GM21619 (cell line): ENCODE measurements at regions not wholly inside any gene's neighbourhood (a gene's known extent, or its start where the extent isn't known, plus 50 kb on each side); places are given as distances from the start of the nearest gene placed in this dataset.
"Not testable (repeated sequence)": the region's sequence is repeated elsewhere in the genome, so short reads cannot be mapped to it uniquely, and the experiment has no call there.

Experiments
- ATAC-seq: cut with Tn5 transposase; IDR thresholded peaks from one replicate; pipeline ENCODE4 v1.9.1; 2021; ENCODE audit not compliant: unreplicated experiment

DNA sequence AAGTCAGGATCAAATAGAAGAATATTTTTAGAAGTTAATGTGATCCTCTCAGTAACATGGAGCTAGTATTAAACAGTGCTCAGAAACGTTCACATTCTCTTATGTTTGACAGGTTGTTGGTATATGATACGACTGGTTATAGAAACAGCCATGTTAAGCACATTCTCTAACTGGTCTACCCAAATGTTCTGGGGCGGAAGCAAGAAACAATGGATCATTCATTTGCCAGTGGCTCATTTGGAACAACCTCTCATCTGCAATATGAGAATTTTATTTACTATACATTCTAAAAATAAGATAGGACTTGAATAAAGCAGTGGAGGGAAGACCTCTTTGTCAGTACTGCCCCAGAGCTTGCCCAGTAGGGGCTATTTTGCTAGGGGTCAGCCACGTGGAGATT is 167.1 kb upstream of the FAM98A start:
- no peak for ATAC-seq

DNA sequence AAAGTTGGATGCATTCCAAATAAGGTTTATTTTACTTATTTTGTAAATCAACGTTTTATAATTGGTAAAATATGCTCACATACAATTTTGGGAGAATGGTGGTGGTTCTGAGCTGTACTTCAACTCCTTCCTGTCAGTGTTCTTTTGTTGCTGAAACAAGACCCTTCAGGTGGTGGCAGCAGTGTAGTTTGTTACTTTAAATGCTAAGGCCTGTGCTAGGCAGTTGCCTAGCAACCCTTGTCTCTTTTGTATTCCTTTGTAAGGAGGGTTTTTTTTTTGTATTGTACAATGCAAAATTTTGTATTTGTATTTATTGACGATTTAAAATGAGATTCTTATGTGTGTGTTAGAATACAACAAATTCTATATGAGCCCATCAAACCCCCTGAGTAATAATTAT is 166.0 kb upstream of the FAM98A start:
- ATAC-seq, result no peak

DNA sequence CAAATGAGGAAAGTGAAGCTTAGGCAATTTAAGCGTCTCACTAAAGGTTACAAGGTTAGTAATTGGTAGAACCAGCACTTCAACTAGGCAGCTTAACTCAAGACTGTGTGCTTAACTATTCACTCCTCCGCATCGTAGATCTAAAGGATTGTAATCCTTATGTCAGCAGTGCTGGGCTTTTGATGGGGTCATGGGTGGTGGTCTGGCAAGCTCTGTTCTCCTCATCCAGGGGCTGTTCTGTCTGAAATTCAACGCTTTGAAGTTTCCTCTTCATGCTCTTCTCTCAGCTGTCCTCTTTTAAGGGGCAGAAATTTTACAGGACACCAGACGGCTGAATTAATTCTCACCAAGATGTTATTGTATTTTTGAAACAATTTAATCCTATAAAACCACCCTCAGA is 165.5 kb upstream of the FAM98A start:
- ATAC-seq, result no peak

DNA sequence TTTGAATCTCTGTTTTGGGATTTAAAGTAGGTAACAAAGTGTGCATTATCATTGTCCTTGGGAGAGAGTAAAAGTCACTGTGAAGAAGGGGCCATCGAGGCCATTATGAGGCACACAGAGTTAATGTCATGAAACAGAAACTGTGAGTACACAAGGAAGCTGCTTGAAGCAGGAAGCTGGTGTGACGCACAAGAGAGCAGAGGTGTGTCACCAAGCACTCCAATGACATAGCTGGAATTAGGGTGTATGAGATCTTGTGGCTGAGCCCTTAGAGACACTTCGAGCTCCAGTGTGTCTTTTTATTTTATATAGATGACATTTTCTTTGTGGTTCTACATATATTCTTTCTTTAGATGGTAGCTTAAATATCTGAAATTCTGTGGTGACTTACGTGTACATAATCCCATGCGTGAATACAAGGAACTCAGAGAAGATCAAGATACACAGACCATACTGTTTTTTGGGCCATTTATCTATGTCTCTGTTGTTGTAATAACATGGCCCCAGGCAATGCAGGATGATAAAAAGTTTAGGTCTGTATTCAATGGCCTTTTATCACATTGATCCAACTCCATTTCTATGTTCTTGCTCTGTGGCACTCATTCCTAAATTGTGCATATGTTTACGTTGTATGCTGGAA is 164.7 kb upstream of the FAM98A start:
- ATAC-seq, result no peak

DNA sequence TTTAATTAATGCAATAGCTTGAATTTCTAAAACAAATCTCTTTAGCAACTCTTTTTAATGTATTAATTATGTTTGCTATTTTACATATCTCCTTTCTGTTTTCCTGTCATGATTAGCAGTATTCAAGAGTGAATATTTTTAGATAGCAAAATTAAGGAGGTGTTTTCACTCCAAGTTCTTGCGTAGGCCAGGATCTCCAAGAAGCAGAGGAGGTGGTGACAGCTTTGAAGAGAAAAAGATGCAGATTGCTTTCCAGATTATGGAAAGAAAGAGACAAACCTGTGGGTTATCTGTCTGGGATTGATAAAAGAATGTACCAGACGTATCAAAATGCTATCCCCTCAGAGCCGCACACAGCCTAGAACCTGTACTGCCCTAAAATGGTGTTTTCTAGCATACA is 163.5 kb upstream of the FAM98A start:
- ATAC-seq, result no peak

DNA sequence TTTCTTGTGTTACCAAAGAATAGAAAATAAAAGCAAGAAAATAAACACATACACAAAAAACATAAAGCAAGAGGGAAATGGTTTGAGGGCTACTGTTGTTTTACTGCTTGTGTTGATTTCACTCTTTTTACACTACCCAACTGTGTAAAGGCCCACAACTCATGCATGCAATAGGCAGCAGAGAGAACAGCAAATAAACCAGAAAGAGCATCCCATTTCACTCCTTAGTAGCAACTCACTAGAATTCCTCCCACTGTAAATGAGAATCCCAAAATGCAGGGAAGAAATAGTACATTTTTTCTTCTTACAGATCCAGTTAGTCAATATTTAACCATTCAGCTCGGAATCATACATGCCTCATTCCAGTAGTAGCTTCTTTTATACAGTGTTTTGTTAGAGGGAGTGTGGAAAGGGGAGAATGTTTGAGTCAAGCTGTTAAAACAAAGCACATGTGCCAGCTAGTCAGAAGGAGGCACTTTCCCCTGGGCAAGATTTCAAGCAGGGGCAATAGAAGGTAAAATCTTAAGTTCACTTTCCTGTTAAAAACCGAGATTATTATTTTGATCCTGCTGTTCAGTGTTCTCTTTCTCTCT is 147.2 kb upstream of the FAM98A start:
- no peak for ATAC-seq

DNA sequence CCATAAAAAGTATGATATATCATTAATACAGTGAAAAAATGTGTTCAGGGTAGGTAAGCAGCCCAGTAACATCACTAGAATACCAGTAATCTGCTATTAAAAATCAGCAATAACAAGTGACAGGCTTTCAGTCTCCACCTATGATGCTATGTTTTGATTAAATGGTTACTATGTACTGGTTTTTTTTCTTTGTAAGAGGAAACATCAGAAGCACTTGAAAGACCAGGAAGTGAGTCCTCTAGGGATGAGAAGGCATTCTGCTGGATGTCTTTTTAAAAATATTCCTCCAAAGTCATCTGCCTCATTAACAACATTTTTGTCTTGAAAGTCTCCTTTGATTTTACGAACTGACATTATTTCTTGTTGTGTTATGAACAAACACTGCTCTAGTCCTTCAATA is 136.0 kb upstream of the FAM98A start:
- ATAC-seq, result no peak

DNA sequence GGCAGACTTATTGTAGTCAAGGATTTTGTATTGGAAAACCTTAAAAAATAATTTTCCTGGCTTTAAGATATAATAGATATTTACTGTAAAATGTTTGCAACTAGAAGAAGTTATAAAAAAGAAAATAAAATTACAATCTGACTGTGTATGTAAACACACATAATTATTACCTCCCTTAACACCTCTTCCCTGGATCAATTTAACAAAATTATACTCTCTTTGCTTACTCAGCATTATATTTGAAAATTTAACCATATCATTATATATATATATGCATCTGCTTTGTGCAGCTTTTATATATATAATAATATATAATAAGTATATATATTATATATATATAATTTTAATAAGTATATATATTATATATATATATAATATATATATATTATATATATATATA is 131.7 kb upstream of the FAM98A start:
- ATAC-seq, result no peak

DNA sequence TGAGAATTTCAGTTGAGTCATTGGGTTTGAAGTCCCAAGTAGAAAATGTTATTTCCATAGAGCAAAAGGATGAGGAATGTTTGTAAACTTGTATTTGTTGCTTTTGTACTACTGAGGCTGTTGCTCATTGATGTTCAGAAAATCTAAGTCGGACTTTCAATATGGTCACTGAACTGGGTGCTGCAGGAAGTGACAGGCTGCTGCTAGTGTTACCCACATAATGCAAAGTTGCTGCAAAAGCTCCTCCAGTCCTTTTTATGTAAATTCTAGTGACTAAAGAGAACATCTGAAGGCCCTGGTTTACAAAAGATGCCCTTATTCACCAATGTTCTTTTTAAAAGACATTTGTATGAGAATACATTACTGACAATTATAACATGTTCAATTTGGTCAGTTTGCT is 131.1 kb upstream of the FAM98A start:
- peak; percentile 66 for ATAC-seq

DNA sequence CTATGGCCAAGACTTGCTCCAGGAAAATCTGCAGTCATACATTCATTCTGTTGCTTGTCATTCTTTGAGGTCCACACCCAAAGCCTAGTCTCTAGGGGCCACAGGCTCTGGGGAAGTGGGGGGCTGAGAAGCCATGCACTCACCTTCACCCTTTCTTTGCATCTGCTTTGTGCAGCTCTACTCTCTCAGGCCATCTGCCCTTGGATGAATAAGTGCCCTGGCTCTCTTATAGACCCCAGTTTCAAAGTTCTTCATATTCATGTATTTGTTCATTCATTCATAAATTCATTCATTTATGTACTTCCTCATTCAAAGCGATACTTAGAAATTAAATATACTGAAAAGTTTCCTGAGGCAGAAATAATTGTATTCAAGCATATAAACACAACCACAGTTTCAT is 130.3 kb upstream of the FAM98A start:
- no peak for ATAC-seq

DNA sequence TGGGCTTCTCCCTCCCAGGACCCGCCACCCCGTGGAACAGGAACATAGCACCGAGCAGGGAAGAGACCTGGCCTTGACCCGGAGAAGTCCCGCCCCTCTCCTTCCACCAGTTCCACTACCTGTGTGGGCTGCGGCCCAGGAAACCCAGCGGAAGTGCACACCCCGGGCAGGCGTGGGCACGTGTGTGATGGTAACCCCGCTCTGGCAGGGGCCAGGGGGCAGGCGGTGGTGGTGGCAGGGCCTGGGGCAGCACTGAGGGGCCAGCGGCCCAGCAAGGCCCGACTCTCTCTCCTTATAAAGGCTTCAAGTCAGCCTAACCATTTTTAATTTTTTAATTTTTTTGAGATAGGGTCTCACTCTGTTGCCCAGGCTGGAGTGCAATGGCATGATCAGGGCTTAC is 129.0 kb upstream of the FAM98A start:
- no peak for ATAC-seq

DNA sequence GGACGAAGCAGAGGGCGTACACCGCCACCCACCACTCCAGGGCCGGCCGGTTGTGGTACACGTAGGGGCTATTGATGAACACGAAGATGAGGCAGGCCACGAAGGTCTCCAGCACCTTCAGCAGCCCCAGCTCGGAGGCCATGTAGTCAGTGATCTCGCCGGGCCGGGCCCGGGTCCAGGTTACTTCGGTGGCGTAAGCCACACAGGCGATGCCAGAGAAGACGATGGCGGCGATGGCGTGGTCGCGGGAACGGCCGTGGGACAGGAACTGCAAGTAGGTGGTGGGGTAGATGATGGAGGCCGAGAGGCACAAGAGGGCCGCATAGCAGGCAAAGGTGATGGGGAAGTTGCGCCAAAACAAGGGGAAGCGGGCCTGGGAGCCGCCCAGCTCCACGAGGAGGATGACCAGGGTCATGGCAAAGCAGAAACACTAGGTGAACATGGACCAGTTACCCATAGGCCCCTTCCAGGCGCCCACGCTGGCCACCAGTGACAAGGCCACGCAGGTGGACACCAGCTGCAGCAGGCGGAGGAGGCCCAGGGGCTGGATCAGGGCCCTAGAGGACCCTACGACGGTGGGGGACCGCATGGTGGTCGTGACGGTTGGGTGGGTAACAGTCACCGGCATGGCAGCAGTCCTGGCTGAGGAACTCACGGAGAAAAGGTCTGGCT is 128.4 kb upstream of the FAM98A start:
- no peak for ATAC-seq

DNA sequence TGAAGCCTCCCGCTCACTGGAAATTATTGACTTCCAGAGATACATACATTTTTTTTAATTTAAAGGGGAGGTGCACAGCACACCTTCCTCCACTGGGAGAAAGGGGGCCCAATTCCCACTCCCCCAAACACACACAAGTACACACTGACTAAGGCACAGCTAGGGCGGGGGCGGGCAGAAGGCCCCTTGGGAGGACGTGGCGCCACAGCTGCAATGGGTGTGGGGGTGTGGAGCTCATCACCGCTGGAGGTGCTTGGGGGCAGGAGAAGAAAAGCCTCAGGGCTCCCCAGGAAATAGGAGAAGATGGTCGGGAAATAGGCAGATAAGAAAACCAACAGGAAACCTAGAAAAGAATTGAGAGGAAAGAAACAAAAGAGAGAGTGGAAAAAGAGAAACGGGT is 127.3 kb upstream of the FAM98A start:
- no peak for ATAC-seq

DNA sequence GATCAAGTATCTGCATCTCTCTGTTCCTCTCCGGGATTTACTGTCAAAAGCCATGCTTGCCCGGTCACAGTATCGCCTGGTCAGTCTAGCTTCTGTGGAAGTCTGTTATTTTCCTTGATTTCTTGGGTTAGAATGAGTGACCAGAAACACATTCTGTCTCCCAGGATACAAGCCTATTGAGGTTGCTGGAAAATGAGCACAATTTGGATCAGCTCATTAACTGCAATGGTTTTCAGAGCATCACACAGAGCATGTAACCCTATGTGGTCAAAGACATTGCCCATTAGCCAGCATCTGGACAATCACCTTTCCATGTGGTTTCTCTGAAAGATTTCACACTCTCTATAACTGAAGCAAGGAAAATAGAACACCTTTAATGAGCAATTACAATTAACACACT is 124.2 kb upstream of the FAM98A start:
- no peak for ATAC-seq

DNA sequence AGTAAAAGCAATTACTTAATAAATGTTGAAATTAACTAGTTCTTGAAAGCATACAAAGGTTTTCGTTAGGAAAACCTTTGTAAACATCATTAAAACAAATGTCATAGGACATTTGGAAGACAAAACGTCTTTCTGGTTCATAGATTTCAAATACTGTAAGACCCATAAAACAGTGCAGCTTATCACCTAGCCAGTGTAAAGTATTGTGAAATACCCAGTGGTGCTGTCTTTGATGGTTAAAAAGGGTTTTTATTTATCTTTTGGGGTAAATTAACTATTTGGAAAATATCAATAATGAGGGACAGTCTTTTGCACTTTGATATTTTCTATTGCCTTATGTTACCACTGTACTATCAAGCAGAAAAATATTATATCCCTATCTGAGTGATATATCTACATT is 120.0 kb upstream of the FAM98A start:
- ATAC-seq, result no peak

DNA sequence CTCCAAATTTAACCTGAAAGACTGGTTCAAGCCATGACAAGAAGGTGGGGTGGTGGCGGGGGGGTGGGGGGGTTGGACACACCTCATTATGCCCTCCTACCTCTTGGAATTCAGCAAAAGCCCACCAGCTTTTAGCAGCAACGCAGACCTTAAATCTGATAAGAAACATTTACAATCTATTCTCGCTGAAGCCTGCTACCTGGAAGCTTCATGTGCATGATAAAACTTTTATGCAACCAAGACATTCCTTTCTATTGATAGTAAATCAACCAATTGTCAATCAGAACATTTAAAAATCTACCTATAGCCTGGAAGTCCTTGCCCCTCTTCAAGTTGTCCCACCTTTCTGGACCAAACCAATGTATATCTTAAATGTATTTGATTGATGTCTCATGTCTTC is 113.6 kb upstream of the FAM98A start:
- ATAC-seq, result no peak

DNA sequence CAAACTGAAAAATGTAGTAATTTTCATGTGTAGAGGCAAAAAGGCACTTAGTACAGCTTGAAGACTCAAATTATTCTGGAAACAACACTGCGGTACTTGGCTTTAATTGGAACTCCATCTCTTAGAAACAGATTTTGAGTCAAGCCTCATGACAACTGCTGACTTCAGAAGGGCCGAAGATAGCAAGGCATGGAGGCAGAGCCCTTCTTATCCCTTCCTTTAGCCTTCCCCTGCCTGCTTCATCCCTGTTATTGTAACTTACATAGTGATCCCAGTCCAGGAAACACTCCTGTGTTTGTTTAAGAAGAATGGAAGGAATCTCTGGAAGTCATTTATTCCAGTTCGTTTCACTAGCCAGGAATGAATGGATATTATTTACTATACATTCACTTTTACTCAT is 110.9 kb upstream of the FAM98A start:
- ATAC-seq, result no peak

DNA sequence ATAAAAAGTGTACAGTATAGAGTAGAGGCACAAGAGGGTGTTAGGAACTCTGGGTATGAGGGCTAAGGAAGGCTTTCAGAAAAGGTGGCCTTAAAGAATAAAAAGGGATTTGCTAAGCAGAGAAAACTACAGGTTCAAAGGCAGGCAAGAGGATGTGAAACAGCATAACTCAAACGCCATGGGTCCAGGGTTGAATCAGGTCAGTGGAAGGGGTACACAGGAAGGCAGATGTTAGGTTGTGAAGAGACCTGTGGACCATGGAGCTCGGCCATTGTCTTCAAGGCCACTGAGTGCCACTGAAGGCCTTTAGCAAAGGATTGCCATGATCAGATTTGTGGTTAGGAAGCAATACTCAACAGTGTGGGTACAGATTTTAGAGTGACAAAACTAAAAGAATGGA is 108.2 kb upstream of the FAM98A start:
- ATAC-seq, result no peak

DNA sequence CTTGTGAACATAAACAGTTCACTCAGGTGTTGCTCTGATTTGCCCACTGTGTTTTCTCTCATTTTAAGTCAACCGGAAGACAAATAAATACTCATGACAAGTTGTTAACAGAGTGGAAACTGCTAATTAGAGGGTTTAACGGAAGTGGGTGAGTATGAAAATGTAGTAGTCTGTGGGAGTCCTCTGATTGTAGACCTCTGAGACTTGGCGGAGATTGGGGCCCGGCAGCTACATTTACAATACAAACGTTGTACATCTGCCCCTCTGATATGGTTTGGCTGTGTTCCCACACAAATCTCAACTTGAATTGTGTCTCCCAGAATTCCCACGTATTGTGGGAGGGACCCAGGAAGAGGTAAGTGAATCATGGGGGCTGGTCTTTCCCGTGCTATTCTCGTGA is 107.3 kb upstream of the FAM98A start:
- ATAC-seq, result no peak

DNA sequence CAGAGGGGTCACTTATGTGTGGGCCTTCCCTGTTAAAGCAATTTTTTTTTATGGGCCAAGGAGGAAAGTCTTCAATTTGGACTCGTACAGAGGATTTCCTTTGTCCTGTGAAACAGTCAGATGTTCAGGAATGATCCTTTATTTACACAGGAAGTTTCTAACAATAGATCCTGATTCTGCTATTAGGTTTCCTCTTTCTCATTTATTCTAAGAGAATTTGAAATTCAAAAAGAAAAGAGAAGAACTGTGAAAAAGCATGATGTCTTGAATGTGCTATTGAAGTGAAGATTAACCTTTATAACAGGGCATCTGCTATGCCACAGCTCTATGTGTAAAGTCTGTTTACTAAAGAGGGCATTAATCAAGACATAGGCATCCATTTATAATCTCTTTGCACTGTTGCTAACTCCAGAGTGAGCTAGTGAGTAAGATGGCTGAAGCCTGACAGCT is 105.3 kb upstream of the FAM98A start:
- ATAC-seq, result no peak

DNA sequence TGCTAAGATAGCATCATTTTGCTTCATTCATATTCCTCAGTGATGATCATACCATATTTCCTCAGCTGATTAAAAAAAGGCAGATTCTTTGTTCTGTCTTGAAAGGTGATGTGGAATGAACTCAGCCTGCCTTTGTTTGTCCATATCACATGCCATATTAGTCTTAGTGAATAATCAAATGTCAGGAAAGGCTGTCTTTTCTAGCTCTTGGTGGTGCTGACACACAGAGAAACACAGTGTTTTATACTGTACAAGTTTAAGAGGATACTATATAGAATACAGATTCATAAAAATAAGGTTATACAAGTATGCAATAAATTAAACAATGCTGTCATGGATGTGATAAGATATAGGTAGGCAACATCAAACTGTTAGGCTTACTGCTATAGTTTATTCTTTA is 97.1 kb upstream of the FAM98A start:
- ATAC-seq, result no peak

DNA sequence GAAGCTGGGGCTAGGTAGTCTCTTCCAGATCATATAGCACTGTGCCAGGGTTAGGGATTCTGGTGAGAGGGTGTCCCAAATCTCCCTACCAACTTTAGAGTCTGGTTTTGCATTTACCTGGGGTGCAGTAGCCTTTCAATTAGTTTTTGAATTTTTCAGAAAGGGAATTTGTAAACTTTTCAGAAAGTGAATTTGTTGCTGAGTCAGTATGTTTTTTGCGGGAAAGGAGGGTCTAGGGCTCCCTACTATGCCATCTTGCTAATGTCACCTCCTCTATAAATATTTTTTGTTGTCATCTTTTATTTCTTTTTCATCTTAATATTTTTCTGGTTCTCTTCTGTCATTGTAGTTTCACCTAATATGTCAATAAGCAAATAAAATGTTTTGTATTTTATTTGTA is 95.8 kb upstream of the FAM98A start:
- no peak for ATAC-seq

DNA sequence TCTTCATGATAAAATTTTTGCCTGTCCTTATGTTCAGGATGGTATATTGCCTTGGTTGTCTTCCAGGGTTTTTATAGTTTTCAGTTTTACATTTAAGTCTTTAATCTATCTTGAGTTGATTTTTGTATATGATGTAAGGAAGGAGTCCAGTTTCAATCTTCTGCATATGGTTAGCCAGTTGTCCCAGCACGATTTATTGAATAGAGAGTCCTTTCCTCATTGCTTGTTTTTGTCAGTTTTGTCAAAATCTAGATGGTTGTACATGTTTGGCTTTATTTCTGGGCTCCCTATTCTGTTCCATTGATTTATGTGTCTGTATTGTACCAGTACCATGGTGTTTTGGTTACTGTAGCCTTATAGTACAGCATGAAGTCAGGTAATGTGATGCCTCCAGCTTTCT is 91.6 kb upstream of the FAM98A start:
- ATAC-seq, result not testable (repeated sequence)
